HG02885 (cell line): ENCODE measurements at regions not wholly inside any gene's neighbourhood (a gene's known extent, or its start where the extent isn't known, plus 50 kb on each side); places are given as distances from the start of the nearest gene placed in this dataset.
"Not testable (repeated sequence)": the region's sequence is repeated elsewhere in the genome, so short reads cannot be mapped to it uniquely, and the experiment has no call there.

Experiments
- ATAC-seq: cut with Tn5 transposase; IDR thresholded peaks from one replicate; pipeline ENCODE4 v1.9.1; 2021; ENCODE audit warnings: mild to moderate bottlenecking; ENCODE audit not compliant: unreplicated experiment, poor library complexity

- ATAC-seq, result no peak
These were observed 199.6 kb upstream of the IRS2 start for GRCh38 chr13:109985871-109986450.

- ATAC-seq, result no peak
These were observed 197.1 kb upstream of the IRS2 start for GRCh38 chr13:109983447-109983846.

- no peak for ATAC-seq
These were observed 194.6 kb upstream of the IRS2 start for GRCh38 chr13:109981000-109981399.

- ATAC-seq, result not testable (repeated sequence)
These were observed 193.3 kb upstream of the IRS2 start for GRCh38 chr13:109979676-109980075.

DNA sequence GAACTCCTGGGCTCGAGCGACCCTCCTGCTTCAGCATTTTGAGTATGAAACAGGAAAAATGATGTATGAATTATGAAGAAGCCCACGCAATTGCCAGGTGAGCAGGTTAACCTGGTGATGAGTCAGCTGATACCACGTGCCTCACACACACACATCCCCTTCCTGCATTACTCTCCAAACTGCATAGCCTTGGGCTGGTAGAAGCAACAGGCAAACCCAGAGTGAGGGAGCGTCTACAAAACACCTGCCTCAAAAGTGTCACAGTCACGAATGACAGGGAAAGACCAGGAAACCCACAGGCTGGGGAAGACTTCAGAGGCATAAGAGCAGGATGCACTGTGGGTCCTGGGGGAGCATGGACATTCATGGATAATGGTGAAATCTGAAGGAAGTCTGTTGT lies 192.8 kb upstream of the IRS2 start:
- ATAC-seq, result no peak

DNA sequence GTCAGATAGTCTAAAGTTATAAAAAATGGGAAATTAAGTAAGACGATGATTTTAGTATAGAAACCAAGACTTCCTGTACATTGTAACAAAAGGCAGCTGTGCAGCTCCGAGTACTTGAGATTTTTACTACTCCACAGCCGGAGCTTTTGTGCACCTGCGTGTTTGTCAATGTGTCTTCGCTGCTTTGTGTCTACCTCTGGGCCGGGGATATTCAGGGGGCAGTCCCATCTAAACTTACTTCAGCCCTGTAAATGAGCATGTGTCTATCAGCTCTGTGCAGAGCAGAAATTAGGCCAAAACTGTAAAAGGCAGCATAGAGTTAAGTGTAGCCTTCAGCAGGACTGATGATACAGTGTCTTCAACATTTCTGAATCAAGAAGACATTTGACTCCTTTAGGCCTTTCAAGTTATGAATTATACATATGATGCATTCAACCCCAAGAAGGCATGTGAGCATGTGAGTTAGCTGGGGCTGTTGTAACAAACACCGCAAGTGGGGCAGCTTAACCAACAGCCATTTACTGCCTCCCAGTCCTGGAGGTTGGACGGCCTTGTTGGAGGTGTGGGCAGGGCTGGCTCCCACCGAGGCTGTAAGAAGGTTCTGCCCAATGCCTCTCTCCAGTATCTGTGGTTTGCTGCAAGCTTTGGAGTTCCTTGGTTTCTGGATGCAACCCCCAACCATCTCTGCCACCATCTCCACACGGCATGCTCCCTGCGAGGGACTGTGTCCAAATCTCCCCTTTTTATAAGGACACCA lies 191.0 kb upstream of the IRS2 start:
- ATAC-seq, result no peak

DNA sequence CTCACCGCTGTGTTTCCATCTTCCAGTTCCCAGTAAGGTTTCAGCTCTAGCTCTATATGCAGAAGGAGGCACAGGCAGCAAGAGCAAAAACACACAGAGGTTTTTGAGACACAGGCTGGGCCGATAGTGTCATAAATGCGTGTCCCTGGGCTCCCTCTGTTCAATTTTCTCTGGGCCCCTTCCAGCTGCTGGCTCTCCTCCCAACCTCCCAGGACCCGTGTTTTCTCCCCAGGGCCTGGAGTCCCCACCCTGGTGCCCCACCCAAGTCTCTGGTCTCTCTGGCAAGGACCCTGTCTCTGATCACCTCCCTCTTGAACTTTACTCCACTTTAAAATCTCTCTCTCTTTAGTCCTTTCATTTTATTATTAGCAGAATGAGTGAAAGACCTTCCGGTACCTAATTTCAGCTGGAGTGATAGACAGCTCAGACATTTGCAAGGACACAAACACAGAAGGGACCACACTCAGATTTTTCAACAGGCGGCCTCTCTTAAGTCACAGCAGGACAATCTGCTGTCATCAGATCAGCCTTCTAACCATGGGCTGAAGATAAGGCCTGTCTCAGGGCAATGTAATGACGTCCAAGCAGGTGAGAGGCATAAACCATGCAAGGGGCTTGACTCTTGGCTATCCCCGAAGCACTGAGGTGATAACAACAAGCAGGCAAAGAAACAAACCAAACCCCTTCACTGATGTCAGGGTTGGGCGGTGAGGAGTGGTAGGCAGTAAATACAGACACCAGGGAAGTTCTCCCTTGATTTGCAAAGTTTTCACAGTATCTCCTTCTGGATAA lies 190.0 kb upstream of the IRS2 start:
- no peak for ATAC-seq

DNA sequence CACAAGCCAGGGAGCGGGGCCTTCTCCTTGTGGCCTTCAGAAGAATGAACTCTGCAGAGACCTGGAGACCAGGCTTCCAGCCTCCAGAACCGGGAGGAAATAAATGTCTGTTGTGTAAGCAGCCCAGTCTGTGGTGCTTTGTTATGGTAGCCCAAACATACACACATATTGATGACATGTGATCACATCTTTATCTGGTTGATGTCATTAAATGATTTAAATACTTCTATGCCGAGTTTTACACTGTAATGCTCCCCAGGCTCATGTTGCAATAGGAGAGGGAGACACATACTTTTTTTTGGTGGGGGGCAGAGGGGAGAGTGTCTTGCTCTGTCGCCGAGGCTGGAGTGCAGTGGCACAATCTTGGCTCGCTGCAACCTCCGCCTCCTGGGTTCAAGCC lies 188.0 kb upstream of the IRS2 start:
- ATAC-seq, result no peak

DNA sequence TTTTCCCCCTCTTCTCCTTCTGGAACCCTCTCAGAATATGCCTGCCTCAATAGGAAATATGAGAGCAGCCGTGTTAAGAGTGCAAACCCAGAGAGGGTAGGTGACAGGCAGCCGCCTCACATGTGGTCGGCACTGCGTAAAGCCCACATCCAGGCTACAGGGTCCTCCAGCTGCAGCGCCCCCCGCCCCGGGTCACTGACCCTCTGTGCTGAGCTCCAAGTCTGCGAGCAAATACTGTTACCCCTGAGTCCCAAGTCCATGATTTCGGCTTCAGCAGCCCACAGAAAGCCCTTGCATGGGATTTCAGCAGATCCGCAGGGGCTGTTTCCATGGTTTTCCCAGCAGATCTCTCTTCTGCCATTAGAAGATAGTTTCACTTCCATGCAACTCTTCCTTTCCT lies 186.9 kb upstream of the IRS2 start:
- no peak for ATAC-seq

GRCh38 chr13:109971456-109972090 lies 185.2 kb upstream of the IRS2 start:
- ATAC-seq, result no peak

- ATAC-seq, result no peak
These were observed 184.6 kb upstream of the IRS2 start for GRCh38 chr13:109971006-109971405.

DNA sequence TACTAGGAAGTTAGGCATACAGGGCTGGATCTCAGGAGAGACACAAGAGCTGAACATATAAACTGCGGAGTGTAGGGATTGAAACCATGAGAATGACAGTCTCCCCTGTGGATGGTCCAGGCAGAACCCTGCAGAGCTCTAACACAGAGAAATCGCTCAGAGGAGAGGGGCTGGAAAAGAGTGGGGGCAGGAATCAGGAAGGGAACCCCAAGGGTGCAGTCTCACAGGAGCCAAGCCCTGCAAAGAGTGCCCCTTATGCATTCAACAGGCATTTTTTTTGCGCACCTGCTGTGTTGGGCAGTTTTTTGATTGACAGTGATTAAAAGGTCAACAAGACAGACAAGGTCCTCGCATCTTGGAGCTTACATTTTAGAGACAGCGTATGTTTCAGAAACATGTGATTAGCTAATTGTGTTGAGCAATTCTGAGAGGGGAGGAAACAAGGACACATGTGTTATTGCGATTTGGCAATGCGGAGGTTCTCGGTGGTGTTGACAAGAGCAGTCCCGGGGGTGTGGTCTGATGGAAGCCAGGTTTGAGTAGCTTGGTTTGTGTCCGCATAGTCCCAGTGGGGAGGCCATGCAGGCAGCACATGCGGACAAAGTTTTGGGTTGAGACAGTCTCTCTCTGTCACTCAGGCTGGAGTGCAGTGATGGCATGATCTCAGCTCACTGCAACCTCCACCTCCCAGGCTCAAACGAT lies 182.6 kb upstream of the IRS2 start:
- no peak for ATAC-seq

DNA sequence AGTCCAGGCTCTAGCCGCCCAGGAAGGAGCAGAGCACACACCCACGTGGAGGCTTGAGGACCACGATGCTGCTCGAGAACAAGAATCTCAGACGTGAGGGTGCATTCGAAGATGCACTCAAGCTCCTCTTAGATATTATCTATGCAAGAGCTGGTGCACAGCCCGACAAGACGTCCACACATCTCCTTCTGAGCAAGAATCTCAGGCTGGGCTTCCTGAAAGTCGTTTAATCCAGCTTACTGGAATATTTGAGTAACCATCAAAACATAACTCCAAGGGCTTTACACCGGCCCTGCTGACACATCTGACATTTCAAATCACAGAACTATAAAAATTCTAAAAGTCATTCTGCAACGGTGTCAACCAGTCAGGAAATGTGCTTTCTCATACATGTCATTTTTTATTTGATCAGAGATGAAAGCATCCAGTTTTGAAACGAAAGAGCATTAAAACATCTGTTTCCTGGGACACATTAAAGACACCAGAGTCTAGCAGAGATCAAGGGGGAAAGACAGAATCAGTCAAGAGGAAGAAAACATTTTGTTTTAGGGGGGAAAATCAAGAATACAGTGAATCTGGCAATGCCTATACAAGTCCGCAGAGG lies 177.7 kb upstream of the IRS2 start:
- no peak for ATAC-seq

DNA sequence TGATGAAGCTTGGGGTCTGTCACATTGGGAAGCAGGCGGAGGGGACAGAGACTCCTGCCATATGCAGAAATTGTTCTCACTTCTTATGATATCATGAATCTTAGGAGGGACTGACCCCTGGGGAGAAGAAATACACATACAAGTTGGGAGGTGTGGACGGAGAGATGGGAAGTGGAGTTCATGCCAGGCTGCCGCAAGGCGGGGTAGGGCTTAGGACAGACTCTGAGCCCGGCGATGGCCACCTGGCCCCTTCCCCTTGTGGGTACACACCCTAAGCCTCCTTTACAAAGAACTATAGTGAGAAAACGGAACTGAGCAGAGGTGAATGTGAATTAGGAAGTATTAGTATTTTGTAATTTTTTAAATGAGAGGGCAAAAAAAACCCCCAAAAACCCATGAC lies 177.0 kb upstream of the IRS2 start:
- no peak for ATAC-seq

GRCh38 chr13:109959903-109960302 lies 173.5 kb upstream of the IRS2 start:
- no peak for ATAC-seq

- ATAC-seq, result no peak
These were observed 171.5 kb upstream of the IRS2 start for GRCh38 chr13:109957875-109958274.

- ATAC-seq, result no peak
These were observed 169.2 kb upstream of the IRS2 start for GRCh38 chr13:109955598-109955997.

DNA sequence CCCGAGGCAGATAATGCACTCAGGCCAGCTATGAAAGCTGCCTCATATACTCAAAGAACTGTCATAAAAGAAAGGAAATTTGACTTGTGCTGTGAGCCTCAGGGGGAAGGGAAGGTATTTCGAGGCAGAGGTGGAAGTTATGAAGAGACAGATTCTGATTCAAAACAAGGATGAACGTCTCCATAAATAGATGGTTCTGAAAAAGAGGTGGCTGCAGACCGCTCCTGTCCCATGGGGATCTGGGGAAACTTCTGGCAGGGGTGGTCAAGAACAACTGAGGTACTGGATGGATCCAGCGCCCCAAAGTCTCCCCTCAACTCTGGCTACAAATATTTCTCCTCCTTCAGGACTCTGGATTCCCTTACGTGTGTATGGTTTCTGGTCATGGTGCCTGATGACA lies 168.1 kb upstream of the IRS2 start:
- ATAC-seq, result no peak

- no peak for ATAC-seq
These were observed 165.1 kb upstream of the IRS2 start for GRCh38 chr13:109951491-109951890.

DNA sequence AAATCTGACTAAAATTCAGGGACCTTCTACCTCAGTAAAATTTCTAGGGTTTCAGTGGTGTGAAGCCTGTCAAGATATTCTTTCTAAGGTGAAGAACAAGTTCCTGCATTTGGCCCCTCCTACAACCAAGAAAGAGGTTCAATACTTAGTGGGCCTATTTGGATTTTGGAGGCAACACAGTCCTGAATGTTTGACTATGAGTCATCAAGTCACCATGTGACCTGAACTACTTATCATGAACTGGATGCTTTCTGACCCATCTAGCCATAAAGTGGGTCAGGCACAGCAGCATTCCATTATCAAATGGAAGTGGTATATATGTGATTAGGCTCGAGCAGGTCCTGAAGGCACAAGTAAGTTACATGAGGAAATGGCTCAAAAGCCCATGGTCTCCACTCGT lies 163.0 kb upstream of the IRS2 start:
- no peak for ATAC-seq
